ENCODE measurements at regions not wholly inside any gene's neighbourhood (a gene's known extent, or its start where the extent isn't known, plus 50 kb on each side); places are given as distances from the start of the nearest gene placed in this dataset.

DNA sequence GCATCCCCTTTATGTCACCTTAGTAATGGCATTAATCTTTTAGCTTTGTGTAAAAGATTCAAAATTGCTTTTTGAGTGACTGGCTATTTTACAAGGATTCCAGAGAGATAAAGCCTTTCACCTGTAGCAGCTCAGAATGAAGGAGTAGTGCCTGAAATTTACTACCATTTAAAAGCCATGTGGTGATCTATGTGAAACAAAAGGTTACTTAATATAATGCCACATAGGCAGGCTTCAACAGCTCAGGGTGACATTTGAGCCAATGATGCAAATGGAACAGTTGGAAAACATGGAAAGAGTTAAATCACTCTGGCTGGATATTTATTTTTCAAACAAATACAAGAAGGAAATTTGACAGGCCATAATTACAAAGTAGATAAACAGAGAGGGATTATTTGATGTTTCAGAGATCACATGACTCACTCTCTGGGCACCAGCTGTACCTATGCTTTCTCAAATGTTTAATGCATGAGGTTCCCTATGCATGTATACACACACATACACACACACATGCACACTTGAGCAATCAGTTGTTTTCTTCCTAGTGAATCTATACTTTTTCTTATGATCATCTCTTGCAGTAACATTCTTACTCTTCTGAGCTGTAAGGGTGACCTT is 171.5 kb downstream of the ZMAT3 start:
- TF ChIP-seq, protein P1, sequence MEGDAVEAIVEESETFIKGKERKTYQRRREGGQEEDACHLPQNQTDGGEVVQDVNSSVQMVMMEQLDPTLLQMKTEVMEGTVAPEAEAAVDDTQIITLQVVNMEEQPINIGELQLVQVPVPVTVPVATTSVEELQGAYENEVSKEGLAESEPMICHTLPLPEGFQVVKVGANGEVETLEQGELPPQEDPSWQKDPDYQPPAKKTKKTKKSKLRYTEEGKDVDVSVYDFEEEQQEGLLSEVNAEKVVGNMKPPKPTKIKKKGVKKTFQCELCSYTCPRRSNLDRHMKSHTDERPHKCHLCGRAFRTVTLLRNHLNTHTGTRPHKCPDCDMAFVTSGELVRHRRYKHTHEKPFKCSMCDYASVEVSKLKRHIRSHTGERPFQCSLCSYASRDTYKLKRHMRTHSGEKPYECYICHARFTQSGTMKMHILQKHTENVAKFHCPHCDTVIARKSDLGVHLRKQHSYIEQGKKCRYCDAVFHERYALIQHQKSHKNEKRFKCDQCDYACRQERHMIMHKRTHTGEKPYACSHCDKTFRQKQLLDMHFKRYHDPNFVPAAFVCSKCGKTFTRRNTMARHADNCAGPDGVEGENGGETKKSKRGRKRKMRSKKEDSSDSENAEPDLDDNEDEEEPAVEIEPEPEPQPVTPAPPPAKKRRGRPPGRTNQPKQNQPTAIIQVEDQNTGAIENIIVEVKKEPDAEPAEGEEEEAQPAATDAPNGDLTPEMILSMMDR (conservative IDR thresholded peaks at IDR 0.05; ENCODE audit: low read depth, low read length) = no peak
- DNase-seq (ENCODE audit: low read depth) = no peak
- no peak overlapping the region for H3K4me3 ChIP-seq (ENCODE audit: low read depth, low read length)

GRCh38 chr3:178895178-178895789 is 176.3 kb downstream of the ZMAT3 start:
- TF ChIP-seq, protein P1 (conservative IDR thresholded peaks at IDR 0.05; ENCODE audit: low read depth, low read length) = no peak
- H3K4me3 ChIP-seq (ENCODE audit: low read depth, low read length) = no peak overlapping the region
- no peak for DNase-seq (ENCODE audit: low read depth)

All from epithelial cell of proximal tubule (primary cell).